ENCODE measurements at regions not wholly inside any gene's neighbourhood (a gene's known extent, or its start where the extent isn't known, plus 50 kb on each side); places are given as distances from the start of the nearest gene placed in this dataset.

- TF ChIP-seq, protein P1, sequence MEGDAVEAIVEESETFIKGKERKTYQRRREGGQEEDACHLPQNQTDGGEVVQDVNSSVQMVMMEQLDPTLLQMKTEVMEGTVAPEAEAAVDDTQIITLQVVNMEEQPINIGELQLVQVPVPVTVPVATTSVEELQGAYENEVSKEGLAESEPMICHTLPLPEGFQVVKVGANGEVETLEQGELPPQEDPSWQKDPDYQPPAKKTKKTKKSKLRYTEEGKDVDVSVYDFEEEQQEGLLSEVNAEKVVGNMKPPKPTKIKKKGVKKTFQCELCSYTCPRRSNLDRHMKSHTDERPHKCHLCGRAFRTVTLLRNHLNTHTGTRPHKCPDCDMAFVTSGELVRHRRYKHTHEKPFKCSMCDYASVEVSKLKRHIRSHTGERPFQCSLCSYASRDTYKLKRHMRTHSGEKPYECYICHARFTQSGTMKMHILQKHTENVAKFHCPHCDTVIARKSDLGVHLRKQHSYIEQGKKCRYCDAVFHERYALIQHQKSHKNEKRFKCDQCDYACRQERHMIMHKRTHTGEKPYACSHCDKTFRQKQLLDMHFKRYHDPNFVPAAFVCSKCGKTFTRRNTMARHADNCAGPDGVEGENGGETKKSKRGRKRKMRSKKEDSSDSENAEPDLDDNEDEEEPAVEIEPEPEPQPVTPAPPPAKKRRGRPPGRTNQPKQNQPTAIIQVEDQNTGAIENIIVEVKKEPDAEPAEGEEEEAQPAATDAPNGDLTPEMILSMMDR (IDR thresholded peaks at IDR 0.05): no peak
- no peak for TF ChIP-seq ZFX (IDR thresholded peaks at IDR 0.05; ENCODE audit: borderline replicate concordance)
Measured at GRCh38 chr18:51767293-51767692, 569.8 kb upstream of the MEX3C start.

Data from 22Rv1 (cell line).